ENCODE measurements at regions not wholly inside any gene's neighbourhood (a gene's known extent, or its start where the extent isn't known, plus 50 kb on each side); places are given as distances from the start of the nearest gene placed in this dataset.

DNA sequence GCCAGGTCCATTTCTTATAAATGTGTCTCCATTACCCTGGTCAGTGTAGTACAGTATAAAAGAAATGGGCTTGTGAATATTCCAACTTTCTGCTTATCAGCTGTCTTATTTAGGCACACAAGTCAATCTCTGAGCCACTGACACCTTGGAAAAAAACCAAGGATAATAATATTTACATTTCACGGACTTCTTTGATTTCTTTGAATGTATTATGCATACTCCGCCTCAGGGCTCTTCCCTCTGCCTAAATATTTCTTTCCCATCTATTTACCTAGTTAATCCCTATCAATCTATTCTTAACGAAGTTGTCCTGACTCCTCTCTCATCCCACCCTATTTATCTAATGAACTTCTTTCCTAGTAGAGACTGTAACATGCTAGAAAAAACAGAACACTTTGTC is 253.8 kb downstream of the CRPPA start:
- TF ChIP-seq, protein P1, sequence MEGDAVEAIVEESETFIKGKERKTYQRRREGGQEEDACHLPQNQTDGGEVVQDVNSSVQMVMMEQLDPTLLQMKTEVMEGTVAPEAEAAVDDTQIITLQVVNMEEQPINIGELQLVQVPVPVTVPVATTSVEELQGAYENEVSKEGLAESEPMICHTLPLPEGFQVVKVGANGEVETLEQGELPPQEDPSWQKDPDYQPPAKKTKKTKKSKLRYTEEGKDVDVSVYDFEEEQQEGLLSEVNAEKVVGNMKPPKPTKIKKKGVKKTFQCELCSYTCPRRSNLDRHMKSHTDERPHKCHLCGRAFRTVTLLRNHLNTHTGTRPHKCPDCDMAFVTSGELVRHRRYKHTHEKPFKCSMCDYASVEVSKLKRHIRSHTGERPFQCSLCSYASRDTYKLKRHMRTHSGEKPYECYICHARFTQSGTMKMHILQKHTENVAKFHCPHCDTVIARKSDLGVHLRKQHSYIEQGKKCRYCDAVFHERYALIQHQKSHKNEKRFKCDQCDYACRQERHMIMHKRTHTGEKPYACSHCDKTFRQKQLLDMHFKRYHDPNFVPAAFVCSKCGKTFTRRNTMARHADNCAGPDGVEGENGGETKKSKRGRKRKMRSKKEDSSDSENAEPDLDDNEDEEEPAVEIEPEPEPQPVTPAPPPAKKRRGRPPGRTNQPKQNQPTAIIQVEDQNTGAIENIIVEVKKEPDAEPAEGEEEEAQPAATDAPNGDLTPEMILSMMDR (IDR thresholded peaks at IDR 0.05; ENCODE audit: insufficient read depth, low read depth, low read length, missing control alignments) = no peak
- H3K4me3 ChIP-seq (ENCODE audit: low read length) = no peak overlapping the region
- no peak for DNase-seq (ENCODE audit: low read depth)

DNA sequence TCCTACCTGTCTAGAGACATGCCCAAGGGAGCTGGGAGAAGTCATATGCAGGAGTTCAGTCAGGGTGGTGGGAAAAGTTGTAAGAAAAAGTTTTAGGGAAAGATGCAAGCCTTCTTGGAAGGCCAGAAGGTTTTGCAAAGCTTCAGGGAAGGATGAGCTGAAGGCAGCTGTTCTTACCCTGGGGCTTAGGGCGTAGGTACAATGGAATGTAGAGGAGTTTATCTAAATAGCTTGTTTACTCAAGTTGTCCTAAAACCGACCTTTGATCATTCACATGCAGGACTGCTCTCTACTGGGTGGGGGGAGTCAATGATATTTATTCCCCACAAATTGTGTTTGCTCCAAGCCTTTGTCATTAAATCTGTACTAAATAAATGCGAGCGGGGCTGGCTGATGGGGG is 277.0 kb downstream of the CRPPA start:
- TF ChIP-seq, protein P1 (IDR thresholded peaks at IDR 0.05; ENCODE audit: insufficient read depth, low read depth, low read length, missing control alignments) = no peak
- H3K4me3 ChIP-seq (ENCODE audit: low read length) = no peak overlapping the region

DNA sequence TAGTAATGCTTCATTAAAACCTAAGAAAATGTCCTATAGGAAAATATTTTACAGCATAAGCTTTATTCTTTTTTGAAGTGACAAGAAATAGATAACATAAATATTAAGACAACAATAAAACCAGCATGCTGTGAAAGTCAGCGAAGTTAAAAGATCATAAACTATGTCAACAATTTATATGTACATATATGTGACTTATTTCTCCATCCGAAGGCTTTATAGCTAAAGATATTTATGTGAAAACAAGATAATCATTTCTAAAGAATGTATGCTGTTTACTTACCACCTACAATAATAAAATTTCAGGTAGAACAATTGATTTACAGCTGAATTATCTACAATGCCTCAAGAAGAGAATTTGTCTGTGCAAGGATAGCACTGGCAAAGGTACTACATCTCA is 283.4 kb downstream of the CRPPA start:
- DNase-seq (ENCODE audit: low read depth) = no peak
- TF ChIP-seq, protein P1 (IDR thresholded peaks at IDR 0.05; ENCODE audit: insufficient read depth, low read depth, low read length, missing control alignments) = no peak
- no peak overlapping the region for H3K4me3 ChIP-seq (ENCODE audit: low read length)

More for the DNA sequence above, 277.0 kb downstream of the CRPPA start:
- DNase-seq (ENCODE audit: low read depth) = no peak

DNA sequence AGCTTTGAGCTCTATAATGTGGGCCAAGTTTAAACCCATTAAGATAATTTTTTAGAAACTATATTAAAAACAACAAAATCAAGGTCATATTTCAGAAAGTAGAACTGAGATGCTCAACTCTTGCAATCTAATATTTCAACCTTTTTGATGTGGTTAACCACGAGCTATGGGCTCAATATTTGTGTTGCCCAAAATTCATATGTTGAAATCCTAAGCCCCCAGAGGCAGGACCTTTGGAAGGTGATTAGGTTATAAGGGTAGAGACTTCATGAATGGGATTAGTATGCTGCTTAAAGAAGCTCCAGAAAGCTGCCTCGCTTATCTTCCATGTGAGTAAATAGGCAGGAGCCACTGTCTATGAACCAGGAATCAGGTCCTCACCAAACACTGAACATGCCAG is 284.4 kb downstream of the CRPPA start:
- TF ChIP-seq, protein P1 (IDR thresholded peaks at IDR 0.05; ENCODE audit: insufficient read depth, low read depth, low read length, missing control alignments) = no peak
- H3K4me3 ChIP-seq (ENCODE audit: low read length) = no peak overlapping the region
- no peak for DNase-seq (ENCODE audit: low read depth)

DNA sequence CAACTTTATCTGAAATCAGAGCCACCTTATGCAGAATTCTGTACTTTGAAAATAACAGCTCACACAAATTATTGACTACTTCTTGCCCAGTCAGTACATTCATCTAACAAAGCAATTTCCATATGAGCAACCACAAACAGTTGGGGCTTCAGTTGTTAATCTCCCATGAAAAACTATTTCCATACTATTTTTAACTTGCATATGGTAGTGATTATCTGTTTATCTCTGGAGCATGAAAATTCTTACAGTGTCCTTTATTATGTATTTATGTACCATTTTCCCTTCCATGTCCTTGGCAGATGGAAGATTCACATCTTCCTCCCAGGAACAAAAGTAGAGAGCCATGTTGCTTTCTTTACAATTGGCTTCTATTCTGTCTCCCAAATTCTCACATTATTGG is 285.7 kb downstream of the CRPPA start:
- no peak overlapping the region for H3K4me3 ChIP-seq (ENCODE audit: low read length)
- no peak for DNase-seq (ENCODE audit: low read depth)
- TF ChIP-seq, protein P1 (IDR thresholded peaks at IDR 0.05; ENCODE audit: insufficient read depth, low read depth, low read length, missing control alignments) = no peak

DNA sequence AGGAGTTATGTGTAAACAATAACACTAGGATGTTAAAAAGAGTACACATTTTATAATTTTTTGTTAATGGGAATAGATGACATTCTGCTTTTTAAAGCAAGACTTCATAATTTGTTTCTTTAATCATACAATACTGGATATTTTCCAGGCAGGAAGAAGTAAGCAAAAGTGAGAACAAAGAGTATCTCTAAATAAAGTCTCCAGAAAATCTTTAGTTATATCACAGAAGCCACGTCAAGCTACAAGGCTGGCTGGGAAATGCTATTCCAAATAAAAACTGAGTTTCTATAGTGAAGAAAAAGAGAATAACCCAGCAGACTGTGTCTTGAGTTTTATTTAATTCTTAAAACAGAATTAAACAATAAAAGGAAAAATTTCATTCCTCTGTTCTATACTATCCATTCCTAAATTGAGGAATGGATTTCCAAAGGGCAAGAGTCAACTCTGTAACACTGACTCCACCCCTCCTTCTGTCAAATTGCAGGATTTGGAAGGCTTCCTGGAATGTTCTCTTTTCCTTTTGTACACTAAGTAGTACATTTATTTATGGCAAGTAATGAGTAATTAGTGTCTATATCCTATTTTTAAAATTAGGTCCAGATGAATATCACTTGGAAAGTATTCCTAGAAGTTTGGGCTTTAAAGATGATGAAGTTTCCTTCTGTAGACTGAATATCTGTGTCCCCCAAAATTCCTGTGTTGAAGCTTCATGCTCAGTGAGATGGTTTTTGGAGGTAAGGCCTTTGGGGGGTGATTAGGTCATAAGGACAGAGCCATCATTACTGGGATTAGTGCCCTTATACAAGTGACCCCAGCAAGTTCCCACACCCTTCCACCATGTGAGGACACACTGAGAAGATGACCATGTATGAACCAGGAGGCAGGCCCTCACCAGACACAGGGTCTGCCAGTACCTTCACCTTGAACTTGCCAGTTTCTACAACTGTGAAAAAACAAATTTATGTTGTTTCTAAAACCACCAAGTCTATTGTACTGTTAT is 290.9 kb downstream of the CRPPA start:
- no peak overlapping the region for H3K4me3 ChIP-seq (ENCODE audit: low read length)
- TF ChIP-seq, protein P1 (IDR thresholded peaks at IDR 0.05; ENCODE audit: insufficient read depth, low read depth, low read length, missing control alignments) = no peak
- DNase-seq (ENCODE audit: low read depth) = no peak
